H1 (cell line): ENCODE measurements at regions not wholly inside any gene's neighbourhood (a gene's known extent, or its start where the extent isn't known, plus 50 kb on each side); places are given as distances from the start of the nearest gene placed in this dataset.
"Not testable (repeated sequence)": the region's sequence is repeated elsewhere in the genome, so short reads cannot be mapped to it uniquely, and the experiment has no call there.

Experiments
- CTCF ChIA-PET: fragments of 300-600 bp; sonication (Branson Sonifier 250); formaldehyde crosslinking; loops from one replicate; lab custom pipeline; 2021; ENCODE audit not compliant: partially characterized antibody; lab: Charles Lee
- POLR2A ChIA-PET: fragments of 300-600 bp; sonication (Branson Sonifier 250); formaldehyde crosslinking; loops from one replicate; lab custom pipeline; 2021; ENCODE audit warnings: inconsistent platforms; ENCODE audit not compliant: partially characterized antibody; lab: Charles Lee
- DNase-seq, 2 experiments: peaks; one replicate each; pipeline versions ENCODE4 v3.0.0 to v3.0.0-alpha.2; 2010 to 2022; ENCODE audit warnings: low spot score in 2 of 2, low read depth in 1 of 2, mixed read lengths in 1 of 2
- FAIRE-seq: peaks from 2 replicates; lab custom pipeline; 2011; peaks lifted over from hg19 to GRCh38; lab: Jason Lieb, UNC
- H2AFZ ChIP-seq: 2 replicates; pipeline ENCODE4 v1.8.1; 2012; ENCODE audit warnings: low read length, inconsistent platforms
- H2AK5ac ChIP-seq: 2 replicates; pipeline ENCODE4 v1.6.1; 2013; ENCODE audit warnings: low read depth, low read length
- H2BK120ac ChIP-seq: replicated peaks from 2 replicates; pipeline ENCODE3; 2013; ENCODE audit warnings: low read depth, low read length, inconsistent platforms
- H2BK12ac ChIP-seq: 2 replicates; pipeline ENCODE4 v1.6.1; 2013; ENCODE audit warnings: low read depth, low read length
- H2BK15ac ChIP-seq: 2 replicates; pipeline ENCODE4 v1.6.1; 2013; ENCODE audit warnings: low read length
- H2BK20ac ChIP-seq: 2 replicates; pipeline ENCODE4 v1.6.1; 2013; ENCODE audit warnings: low read length
- H2BK5ac ChIP-seq: 2 replicates; pipeline ENCODE4 v1.6.1; 2013; ENCODE audit warnings: low read depth, low read length
- H3K14ac ChIP-seq: 2 replicates; pipeline ENCODE4 v1.6.1; 2013; ENCODE audit warnings: inconsistent platforms; ENCODE audit not compliant: insufficient read length
- H3K18ac ChIP-seq: 2 replicates; pipeline ENCODE4 v1.6.1; 2013; ENCODE audit warnings: low read length; ENCODE audit errors: extremely low read depth
- H3K23ac ChIP-seq: 2 replicates; pipeline ENCODE4 v1.6.1; 2013; ENCODE audit warnings: inconsistent platforms; ENCODE audit not compliant: insufficient read length
- H3K23me2 ChIP-seq: 2 replicates; pipeline ENCODE4 v1.6.1; 2013; ENCODE audit warnings: low read depth, low read length
- H3K27ac ChIP-seq: 2 replicates; pipeline ENCODE4 v1.6.1; 2011; ENCODE audit warnings: low read depth, low read length, inconsistent platforms
- H3K27me3 ChIP-seq, 4 experiments: replicated peaks in 1 of 4; 1 replicate in 1 of 4; 2 replicates in 3 of 4; pipeline versions ENCODE4 v1.6.1 to v1.8.1; 2011 to 2013; ENCODE audit warnings: low read length in 3 of 4, mild to moderate bottlenecking in 3 of 4, inconsistent platforms in 2 of 4, mixed read lengths in 2 of 4, moderate library complexity in 1 of 4; ENCODE audit not compliant: control insufficient read depth in 3 of 4, insufficient read depth in 3 of 4; ENCODE audit errors: extremely low read depth in 1 of 4
- H3K36me3 ChIP-seq, 4 experiments: 2 replicates each; pipeline versions ENCODE4 v1.6.1 to v1.8.1; 2011 to 2013; ENCODE audit warnings: mild to moderate bottlenecking in 4 of 4, low read length in 3 of 4, moderate library complexity in 2 of 4, control low read depth in 1 of 4, inconsistent platforms in 1 of 4; ENCODE audit not compliant: insufficient read depth in 4 of 4, control insufficient read depth in 2 of 4
- H3K4ac ChIP-seq: replicated peaks from 2 replicates; pipeline ENCODE3; 2013; ENCODE audit warnings: low read length, low read depth, mixed read lengths, inconsistent platforms; ENCODE audit not compliant: insufficient read length
- H3K4me1 ChIP-seq, 4 experiments: replicated peaks in 1 of 4; 1 replicate in 1 of 4; 2 replicates in 3 of 4; pipeline versions ENCODE4 v1.6.1 to v1.8.1; 2011 to 2013; ENCODE audit warnings: low read length in 3 of 4, inconsistent platforms in 2 of 4, mixed read lengths in 1 of 4; ENCODE audit not compliant: insufficient read depth in 4 of 4, control insufficient read depth in 3 of 4
- H3K4me2 ChIP-seq, 2 experiments: 2 replicates each; pipeline versions ENCODE4 v1.6.1 to v1.8.1; 2011 to 2013; ENCODE audit warnings: low read depth in 2 of 2, low read length in 2 of 2, control low read depth in 1 of 2, inconsistent platforms in 1 of 2, mild to moderate bottlenecking in 1 of 2; ENCODE audit not compliant: insufficient read depth in 1 of 2
- H3K4me3 ChIP-seq, 4 experiments: fragments of 200-600, 300-600 bp in 1 of 4; sonication (generic), shearing (Covaris generic), sonication (Bioruptor Twin) in 1 of 4; 2 replicates each; pipeline versions ENCODE4 v1.5.1 to v1.8.1; 2011 to 2016; ENCODE audit warnings: low read length in 4 of 4, low read depth in 3 of 4, control low read depth in 2 of 4, inconsistent platforms in 2 of 4, mild to moderate bottlenecking in 2 of 4, mixed read lengths in 1 of 4, moderate library complexity in 1 of 4; ENCODE audit not compliant: insufficient read depth in 2 of 4; ENCODE audit errors: extremely low read depth in 1 of 4
- H3K56ac ChIP-seq: replicated peaks from 2 replicates; pipeline ENCODE3; 2013; ENCODE audit warnings: low read depth, mild to moderate bottlenecking, mixed read lengths, low read length, inconsistent platforms; ENCODE audit not compliant: insufficient read length
- H3K79me1 ChIP-seq: 2 replicates; pipeline ENCODE4 v1.6.1; 2013; ENCODE audit warnings: low read depth, low read length, control low read depth
- H3K79me2 ChIP-seq, 2 experiments: 2 replicates each; pipeline versions ENCODE4 v1.6.1 to v1.8.1; 2012 to 2013; ENCODE audit warnings: low read length in 2 of 2, mild to moderate bottlenecking in 2 of 2, inconsistent platforms in 1 of 2; ENCODE audit not compliant: insufficient read depth in 2 of 2, control insufficient read depth in 1 of 2
- H3K9ac ChIP-seq, 4 experiments: replicated peaks in 1 of 4; 1 replicate in 1 of 4; 2 replicates in 3 of 4; pipeline versions ENCODE4 v1.6.1 to v1.8.1; 2011 to 2013; ENCODE audit warnings: low read depth in 3 of 4, low read length in 3 of 4, control low read depth in 2 of 4, mild to moderate bottlenecking in 2 of 4, moderate library complexity in 2 of 4, inconsistent platforms in 1 of 4; ENCODE audit errors: extremely low read depth in 1 of 4
- H3K9me3 ChIP-seq, 2 experiments: 2 replicates each; pipeline versions ENCODE4 v1.6.1 to v1.8.1; 2012 to 2013; ENCODE audit warnings: mild to moderate bottlenecking in 2 of 2, moderate library complexity in 2 of 2, control low read depth in 1 of 2, inconsistent platforms in 1 of 2, low read depth in 1 of 2, low read length in 1 of 2, mixed read lengths in 1 of 2; ENCODE audit not compliant: insufficient read depth in 2 of 2
- H4K20me1 ChIP-seq, 2 experiments: replicated peaks in 1 of 2; 2 replicates each; pipeline versions ENCODE3 to v1.8.1; 2011 to 2013; ENCODE audit warnings: inconsistent platforms in 2 of 2, low read length in 2 of 2, mild to moderate bottlenecking in 1 of 2; ENCODE audit not compliant: insufficient read depth in 2 of 2, control insufficient read depth in 1 of 2
- H4K5ac ChIP-seq: 2 replicates; pipeline ENCODE4 v1.6.1; 2013; ENCODE audit warnings: low read length, low read depth, mixed read lengths, inconsistent platforms; ENCODE audit not compliant: insufficient read length
- H4K8ac ChIP-seq: 2 replicates; pipeline ENCODE4 v1.8.0; 2013; ENCODE audit warnings: mild to moderate bottlenecking, moderate library complexity, low read length, inconsistent platforms; ENCODE audit not compliant: insufficient read depth; ENCODE audit errors: extremely low read depth
- H4K91ac ChIP-seq: replicated peaks from 2 replicates; pipeline ENCODE3; 2013; ENCODE audit warnings: low read length, mixed read lengths, inconsistent platforms; ENCODE audit not compliant: insufficient read length
- CTCF ChIP-seq, 3 experiments: IDR thresholded peaks; 1 replicate in 2 of 3; 2 replicates in 1 of 3; pipeline versions ENCODE4 v1.5.1 to v1.6.1; 2011; ENCODE audit warnings: low read length in 3 of 3, mild to moderate bottlenecking in 3 of 3, inconsistent platforms in 2 of 3, low read depth in 1 of 3, moderate library complexity in 1 of 3; ENCODE audit not compliant: insufficient read depth in 1 of 3; ENCODE audit errors: control extremely low read depth in 1 of 3
- RAD21 ChIP-seq, 2 experiments: IDR thresholded peaks in 1 of 2; conservative IDR thresholded peaks in 1 of 2; 2 replicates each; pipeline ENCODE4 v1.6.1; 2011; ENCODE audit warnings: low read depth in 2 of 2, low read length in 2 of 2, improper control_type of control experiment in 1 of 2, inconsistent platforms in 1 of 2, mild to moderate bottlenecking in 1 of 2, moderate library complexity in 1 of 2
- WGBS, 2 experiments: shearing (Covaris generic) in 1 of 2; methylation state at CpG; one replicate each; pipeline versions ENCODE4 v1.1.6 to v1.1.7; 2013 to 2015; ENCODE audit warnings: low lambda C conversion rate in 2 of 2, mixed read lengths in 2 of 2, inconsistent platforms in 1 of 2, low coverage in 1 of 2, missing lambda C conversion rate in 1 of 2; ENCODE audit not compliant: insufficient replicate concordance in 2 of 2, insufficient coverage in 1 of 2, insufficient read length in 1 of 2; ENCODE audit errors: extremely low coverage in 1 of 2, missing lambda C conversion rate in 1 of 2; 5-methylcytosine and 5-hydroxymethylcytosine counted together

GRCh38 chr3:75258825-75259683 lies 405.1 kb upstream of the FRG2C start:
- H2BK20ac ChIP-seq, POLR2A ChIA-PET, H2AK5ac ChIP-seq, H2BK5ac ChIP-seq, H3K79me2 ChIP-seq, H2BK12ac ChIP-seq, H2BK120ac ChIP-seq, H4K91ac ChIP-seq, DNase-seq, H3K4me1 ChIP-seq, H3K56ac ChIP-seq, H2BK15ac ChIP-seq, H3K4me3 ChIP-seq, H3K14ac ChIP-seq, H3K27me3 ChIP-seq, H2AFZ ChIP-seq, H3K23me2 ChIP-seq, H4K5ac ChIP-seq, H3K9me3 ChIP-seq, H3K4me2 ChIP-seq, H3K27ac ChIP-seq, H3K18ac ChIP-seq, H4K8ac ChIP-seq, H3K4ac ChIP-seq, H3K36me3 ChIP-seq, H3K9ac ChIP-seq, H3K79me1 ChIP-seq, FAIRE-seq, H4K20me1 ChIP-seq, H3K23ac ChIP-seq: not testable (repeated sequence)
- WGBS, 2 experiments = 69% methylated on average over 5 of the region's 5 CpGs; no CpG with 5 or more reads in 1 of the 2 experiments
- CTCF ChIA-PET = interaction anchor here (0.7 to 5.7 kb wide), 10 partner anchors 10 to 1992 kb away, joined by 3 to 27 read pairs (median 4); no protein-coding TSS in a partner anchor
- TF ChIP-seq RAD21 (IDR thresholded peaks at IDR 0.05 in 1 of 2, conservative IDR thresholded peaks at IDR 0.05 in 1 of 2; ENCODE audit: low read depth in 2 of 2, low read length in 2 of 2) (peak in 1 of 2 experiments; percentile 45; a peak in 3 of 4 replicates), CTCF (IDR thresholded peaks at IDR 0.05; ENCODE audit: control extremely low read depth in 1 of 3, insufficient read depth in 1 of 3, low read depth in 1 of 3, low read length in 3 of 3) (peak in 2 of 3 experiments; percentile 17 to 22; a peak in 2 of 4 replicates)
